ENCODE measurements at regions not wholly inside any gene's neighbourhood (a gene's known extent, or its start where the extent isn't known, plus 50 kb on each side); places are given as distances from the start of the nearest gene placed in this dataset.

DNA sequence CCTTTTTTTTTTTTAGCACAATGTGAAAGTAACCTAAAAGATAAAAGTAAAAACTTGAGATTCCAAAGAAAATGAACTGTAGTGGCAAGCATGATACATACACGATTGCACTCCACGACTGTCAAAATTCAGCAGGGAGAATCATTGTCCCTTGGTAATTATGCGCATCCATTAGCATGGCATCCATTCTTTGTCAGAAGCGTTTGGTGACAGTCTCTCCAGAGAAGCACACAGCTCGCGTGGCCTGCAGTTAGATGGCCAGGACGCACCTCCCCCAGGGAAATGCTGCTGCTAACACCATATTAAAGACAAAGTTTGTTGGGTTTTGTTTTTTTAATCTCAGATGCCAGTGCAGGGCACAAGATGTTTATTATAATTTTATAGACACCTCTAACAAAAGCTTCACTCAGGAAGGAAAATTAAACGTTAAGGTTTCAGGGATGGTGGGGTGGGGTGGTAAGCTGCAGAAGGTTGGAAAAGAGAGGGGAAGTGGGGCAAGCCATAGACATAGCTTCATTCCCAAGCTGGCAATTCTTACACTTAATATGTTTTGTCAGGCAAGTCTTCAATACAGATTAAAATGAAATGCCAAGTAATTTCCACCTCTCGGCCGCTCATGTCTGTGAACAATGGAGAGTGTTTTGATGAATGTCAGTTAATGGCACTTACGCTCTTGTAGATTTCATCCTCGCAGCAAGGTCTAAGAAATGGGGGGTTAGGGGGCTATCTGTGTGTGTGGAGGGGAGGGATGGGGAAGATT, 142.8 kb upstream of the TOPAZ1 start:
- no peak for DNase-seq

DNA sequence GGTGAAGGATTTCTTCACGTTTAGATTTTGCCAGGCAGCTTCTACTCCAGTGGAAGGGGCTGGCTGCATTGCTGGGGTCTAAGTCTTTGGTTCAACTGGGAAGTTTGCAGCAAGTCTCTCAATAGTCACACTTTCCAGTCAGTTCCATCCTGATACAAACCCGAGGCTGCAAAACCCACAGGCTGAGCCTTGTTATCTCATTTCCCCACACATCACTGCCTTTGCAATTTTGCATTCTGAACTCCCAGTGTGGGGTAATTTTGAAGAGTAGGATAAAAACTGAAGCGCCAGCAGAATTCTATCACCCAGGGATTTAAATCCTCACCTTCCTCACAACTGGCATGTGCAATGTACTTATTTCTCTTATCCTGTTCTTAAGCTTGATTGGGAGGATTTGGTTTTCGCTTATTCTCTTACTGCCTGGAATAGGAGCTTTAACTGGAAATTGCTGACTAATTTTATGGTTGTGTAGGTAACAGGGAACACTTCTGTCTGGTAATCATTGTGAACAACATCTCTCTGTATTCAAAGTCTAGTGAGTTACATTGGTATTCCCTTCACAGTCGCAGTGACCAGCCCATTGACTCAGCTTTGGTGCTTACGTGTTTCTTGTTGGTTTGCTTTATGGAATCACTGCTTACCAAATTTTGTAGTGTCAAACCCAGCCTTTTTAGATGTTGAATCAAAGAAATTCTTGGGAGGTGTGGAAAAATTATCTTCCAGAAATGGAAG, 142.0 kb upstream of the TOPAZ1 start:
- DNase-seq, result no peak

DNA sequence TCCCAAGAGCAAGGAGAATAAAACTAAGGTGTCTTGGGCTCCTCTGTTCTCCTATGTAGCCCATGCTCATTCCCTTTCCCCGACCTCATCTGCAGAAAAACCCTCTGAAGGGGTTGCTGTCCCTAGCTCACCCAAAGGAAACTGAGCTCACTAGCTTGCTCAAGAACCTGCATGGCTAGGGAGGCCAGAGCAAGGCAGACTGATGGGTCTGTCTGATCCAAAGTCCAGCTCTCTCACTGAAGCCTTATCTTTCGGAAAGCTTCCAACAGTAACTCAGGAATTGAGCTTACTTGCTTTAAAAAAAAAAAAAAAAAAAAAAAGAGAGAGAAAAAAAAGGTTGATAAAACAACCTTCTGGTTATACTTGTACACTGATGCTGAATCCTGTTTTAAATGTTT, 141.4 kb upstream of the TOPAZ1 start:
- DNase-seq, result no peak

DNA sequence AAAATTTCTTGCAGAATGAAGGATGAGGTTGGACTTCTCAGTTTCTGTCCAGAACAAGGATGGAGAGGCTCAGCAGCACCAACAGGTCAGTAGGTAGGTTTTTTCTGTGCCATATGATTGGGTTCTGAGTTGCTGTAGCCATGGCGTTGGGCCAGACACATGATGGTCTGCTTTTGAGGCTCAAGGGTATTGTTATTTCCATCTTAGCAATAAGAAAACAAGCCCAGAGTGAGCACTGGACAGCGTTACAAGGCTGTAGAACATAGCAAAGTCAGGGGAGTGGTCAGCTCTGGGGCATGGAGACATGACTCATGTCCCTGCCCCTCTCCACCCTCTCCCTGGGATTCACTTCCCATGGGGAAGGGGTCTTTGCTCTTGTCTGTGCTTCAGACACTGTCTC, 137.6 kb upstream of the TOPAZ1 start:
- no peak for DNase-seq

DNA sequence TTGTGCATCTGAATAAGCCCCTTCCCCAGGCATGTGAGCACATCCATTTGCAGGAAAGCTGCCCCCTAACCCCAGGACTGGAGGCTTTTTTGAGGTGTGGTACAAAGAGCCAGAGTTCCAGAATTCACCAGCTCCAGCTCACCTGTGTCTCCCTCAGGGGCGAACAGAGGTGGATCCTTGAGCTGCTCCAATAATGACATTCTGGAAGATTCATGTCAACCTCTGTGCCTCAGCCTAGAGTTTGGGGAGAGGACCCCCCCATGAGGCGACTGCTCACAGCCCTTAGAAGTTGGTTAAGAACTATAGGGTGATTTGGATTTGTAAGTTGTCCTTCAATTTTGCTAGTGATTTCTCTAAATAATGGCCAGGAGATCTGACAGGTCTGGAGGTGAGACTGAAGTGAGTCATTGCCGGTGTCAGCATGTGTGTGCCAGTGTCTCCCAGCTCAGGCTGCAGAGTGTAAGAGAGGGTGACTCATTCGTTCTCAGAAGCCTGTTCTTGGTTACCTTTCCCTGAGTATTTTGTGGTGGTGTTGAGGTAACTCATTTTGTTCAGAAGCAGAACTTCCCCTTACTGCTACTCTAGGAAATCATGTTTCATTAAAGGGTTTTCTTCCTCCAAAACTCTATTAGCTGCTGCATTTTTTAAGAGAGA, 136.9 kb upstream of the TOPAZ1 start:
- no peak for DNase-seq

DNA sequence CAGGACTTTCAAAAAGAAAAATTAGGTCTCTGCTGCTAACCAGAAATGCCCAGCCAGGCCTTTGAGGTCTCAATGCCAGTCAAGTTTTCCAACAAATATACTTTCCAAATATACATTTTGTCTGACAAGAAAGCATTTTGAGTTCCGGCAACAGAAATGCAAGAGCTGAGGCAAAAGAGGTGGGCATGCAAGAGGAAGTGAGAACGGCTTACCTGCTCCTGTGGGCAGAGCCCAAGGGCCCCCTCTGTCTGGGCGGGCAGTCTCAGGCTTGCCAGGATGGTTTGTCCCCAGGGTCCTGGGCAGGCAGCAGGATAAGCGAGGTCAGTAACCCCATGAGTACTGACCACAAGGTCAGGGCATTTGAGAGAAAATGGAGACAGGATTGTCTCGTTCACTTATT, 136.1 kb upstream of the TOPAZ1 start:
- no peak for DNase-seq

DNA sequence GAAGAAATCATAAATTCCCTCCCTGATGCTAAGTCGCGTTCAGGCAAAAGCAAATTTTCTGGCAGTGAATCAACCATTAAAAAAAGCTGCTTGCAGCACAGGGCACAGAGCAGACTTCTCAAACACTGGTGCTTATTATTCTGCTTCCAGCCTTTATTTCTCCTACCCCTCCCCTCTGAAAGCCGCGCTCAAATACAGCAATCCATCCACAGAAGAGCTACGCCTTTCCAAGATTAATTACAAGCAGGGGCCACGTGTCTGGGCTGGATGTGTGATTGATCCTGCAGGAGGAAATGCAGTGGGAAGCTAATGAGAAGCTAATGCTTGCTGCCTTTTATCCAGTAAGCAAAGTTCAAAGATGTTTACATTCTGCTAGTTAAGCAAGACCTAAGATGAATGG, 134.9 kb upstream of the TOPAZ1 start:
- no peak for DNase-seq

DNA sequence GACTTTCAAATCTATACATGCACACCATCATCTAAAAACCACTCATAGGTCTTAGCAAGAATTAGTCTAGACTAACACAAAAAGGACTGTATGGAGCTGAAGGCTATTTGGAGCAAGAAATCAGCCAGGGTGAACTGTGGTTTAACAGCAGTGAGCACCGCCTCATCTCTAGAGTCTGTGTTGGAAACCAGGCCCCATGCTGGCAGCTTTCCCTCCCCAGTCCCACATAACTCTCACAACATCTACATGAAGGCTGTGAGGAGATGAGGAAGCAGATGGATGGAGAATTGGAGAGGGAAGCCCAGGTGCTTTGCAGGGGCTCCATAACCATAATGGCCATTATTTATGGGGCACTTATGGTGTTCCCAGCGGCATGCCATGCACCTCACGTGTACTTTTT, 133.2 kb upstream of the TOPAZ1 start:
- no peak for DNase-seq

DNA sequence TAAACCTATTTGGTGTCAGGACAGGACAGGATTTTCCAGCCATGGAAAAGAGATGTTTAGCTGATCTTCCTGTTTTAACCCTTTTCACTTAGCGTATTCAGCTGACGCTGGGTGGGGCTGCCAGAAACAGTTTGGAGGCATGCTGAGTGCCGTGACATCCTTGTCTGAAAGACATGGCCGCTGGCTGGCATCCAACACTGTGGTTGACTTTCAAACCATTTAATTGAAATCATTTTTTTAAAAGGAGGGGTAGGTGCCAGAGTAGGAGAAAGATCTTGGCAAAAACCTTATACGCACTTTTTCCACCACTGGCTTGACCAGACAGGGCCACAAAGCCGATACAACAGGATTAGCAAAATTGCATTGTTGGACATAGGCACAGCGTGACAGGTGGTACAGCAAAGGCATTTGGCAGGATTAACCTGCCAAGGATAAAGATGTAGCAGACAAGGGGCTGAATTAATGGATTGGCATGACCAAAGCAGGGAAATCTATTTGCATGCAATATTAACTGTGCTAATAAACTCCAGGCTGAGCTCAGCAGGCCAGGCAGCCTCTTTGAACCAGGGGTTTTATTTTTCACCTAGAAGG, 131.8 kb upstream of the TOPAZ1 start:
- no peak for DNase-seq

DNA sequence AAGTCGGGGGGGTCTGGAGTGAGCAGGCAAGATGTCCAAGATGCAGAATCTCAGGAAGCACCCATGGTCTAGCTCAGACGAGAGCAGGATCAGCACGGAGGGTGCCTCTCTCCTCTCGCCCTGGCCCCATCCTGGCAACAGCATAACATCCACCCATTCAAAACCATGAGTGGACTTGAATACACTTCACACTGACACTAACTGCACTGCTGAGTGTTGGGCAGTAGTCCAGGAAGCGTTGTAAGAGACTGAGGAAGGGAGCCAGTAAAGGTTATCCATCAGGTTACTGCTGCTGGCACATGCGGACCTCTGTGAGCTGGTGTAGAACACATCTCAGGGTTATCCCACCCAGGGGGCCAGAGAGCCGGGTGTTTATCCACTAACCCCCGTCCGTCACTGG, 131.0 kb upstream of the TOPAZ1 start:
- DNase-seq, result no peak

DNA sequence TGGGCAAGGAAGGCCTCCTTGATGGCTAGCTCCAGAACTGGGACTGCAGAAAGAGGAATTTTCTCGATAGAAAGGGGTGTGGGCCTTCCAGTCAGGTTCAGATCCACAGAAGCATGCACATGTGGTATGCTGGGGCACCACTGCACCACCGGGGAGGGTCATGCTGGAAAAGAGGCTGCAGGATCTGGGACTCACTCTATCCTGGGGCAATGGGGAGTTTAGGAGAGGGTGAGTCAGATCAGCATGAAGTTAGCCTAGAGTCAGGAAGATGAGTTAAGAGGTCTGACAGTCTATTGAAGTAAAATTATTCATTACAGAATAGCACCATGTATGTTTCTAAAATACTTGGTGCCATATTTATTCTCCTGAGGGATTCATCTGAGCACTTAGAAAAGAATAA, 130.2 kb upstream of the TOPAZ1 start:
- DNase-seq, result no peak

DNA sequence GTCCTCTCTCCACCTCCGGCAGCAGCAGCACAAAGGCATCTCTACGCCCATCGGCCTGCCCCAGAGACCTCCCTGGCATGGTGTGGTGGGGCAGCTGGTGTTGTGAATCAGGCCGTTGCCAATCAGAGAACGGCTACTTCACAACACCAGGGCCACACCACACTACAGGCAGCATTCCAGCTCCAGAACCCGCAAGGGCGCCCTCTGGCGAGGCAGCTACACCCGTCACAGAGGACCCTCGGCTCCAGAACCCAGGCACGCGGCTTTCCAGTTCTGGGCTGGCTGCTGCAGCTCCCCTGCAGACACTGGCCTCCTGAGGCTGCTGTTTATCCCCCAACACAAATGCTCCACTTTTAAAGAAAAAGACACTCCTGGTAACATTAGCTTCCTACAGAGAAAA, 127.5 kb upstream of the TOPAZ1 start:
- DNase-seq, result no peak

DNA sequence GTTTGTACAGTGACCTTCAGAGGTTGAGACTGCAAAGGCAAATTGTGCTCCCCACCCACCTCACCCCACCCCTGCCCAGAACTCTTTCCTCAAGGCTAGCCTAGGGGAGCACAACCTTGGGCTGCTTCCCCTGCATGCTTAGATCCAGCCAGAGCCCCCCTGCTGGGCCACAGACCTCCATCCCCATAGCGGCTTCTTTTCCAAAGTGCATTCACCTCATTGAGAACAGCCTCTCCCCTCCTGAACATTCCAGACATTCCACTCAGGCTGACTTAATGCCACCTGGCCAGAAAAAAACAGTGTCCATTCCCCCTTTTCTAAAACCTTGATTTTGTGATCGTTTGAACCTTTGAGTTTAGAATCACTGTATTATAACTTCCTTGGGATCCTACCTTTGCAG, 124.4 kb upstream of the TOPAZ1 start:
- DNase-seq, result no peak

DNA sequence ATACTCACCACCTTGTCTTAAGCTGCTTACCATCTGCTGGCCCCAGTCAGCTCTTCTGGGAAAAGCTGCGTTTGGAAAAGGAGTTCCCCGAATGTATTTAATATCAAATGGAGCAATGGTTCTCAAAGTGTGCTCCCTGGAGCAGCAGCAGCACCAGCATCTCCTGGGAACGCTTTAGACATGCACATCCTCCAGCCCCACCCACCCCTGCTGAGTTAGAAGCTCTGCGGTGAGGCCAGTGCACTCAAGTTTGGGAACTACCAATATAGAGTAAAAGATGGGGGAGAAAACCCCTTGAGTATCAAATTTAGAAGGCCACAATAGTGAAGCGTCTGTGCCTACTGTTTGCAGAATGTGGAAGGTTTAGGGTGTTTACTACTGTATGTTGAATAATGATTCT, 124.0 kb upstream of the TOPAZ1 start:
- DNase-seq, result no peak

DNA sequence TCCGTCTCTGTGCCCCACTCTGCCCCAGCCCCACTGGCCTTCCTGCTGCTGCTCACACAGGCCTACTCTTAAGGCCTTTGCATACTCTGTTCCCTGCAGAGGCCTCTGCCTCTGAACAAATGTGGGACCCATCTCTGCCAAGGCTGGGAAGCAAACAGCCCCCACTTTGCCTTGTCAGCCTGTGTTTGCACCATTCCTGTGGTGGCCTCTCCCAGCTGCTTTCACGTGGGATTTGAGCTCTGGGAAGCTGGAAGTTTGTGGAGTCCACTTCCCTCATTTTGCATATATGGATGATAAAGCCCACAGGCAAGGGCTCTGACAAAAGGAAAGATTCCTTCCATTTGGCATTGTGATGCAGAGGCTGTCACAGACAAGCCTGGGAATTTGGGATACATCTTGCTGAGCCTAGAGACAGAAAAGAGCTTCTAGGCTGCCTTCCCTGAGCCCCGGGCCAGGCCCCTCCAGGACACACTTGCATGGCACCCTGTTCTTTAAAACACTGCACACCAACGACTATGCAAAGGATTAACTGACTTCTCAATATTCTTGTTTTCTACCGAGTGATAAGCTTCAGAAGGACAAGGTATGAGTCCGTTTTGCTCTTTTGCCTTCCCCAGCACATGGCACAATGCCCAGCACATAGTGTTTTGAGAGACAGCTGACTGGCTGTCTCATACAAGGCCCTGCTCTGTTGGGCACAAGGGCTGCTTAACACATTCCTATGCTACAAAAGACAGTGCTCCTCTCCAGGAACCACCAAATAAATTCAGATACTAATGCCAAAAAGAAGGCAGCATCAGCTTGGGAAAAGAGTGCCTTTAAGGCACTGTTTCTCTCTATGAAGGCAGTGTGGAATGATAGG, 120.7 kb upstream of the TOPAZ1 start:
- no peak for DNase-seq

DNA sequence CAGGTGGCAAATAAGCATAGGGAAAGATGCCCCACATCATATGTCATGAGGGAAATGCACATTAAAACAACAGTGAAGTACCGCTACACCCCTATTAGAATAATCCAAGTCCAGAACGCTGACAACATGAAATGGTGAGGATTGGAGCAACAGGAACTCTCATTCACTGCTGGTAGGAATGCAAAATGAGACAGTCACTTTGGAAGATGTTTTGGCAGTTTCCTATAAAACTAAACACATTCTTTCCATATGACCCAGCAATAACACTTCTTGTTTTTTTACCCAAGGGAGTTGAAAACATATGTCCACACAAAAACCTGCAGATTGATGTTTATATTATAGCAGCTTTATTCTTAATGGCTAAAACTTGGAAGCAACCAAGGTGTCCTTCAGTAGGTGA, 116.4 kb upstream of the TOPAZ1 start:
- no peak for DNase-seq

DNA sequence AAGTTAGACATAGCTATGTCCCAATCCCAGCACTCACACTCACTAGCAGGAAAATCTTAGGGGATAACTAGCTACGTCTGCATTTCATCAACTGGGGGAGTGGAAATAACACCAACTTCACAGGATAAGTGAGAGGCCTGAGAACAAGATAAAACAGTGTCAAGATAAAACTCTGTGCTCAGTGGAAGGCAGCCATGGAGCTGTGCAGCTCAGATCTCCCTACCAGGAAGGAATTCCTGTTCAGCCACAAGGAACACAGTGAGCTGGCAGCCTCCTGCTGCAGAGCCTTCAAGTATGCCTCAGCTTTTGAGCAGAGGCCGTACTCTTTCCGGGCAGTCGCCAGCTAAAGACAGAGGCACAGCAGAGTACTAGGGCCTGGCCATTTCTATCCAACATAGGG, 115.8 kb upstream of the TOPAZ1 start:
- DNase-seq, result no peak

DNA sequence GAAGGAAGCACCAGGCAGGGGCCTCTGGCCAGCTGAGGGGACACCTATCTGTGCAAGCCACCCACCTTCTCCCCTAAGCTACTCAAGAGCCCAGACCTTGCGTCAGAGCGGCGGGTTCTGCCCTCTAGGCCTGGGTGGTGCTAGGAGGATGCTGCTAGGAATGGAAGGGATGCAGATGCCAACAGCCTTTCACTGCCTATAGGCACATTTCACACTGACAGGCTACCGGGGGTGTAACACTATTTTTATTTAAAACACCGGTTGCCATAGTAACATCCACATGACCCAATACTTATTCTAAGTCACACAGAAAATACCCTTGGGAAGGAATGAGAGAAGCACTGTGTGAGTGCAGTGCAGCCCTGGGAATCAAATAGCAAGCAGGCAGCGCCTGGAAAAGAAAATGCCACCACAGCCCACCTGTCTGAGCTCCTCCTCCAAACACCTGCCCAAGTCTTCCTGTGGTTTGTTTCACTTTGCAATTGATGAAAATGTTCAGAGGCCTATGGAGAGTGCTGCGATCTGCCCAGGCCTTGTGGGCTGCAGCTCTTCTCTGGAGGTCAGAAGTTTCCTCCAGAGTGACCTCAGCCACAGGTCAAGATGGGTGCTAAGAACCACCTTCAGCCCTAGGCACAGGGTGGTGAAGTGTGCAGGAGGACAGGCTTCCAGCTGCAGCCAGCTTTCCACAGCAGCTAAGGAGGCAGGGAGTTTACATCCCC, 113.5 kb upstream of the TOPAZ1 start:
- no peak for DNase-seq

DNA sequence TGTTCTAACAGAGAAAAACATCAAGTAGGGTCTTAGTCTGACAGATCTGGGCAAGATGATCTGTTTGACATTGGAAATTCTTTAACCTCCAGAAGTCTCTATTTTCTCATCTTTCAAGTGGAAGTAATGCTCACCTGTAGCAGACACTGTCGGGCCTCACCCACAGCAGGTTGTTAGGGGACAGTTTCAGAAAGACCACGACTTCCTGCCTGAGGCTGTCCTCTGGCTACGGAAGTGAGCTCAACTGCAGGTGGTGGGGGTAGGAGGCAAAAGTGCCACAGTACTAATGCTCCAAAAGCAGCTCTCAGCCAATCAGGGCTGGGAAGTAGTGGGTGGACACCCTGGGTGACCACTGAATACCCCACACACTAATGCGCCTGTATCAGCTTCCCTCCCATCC, 111.4 kb upstream of the TOPAZ1 start:
- no peak for DNase-seq

DNA sequence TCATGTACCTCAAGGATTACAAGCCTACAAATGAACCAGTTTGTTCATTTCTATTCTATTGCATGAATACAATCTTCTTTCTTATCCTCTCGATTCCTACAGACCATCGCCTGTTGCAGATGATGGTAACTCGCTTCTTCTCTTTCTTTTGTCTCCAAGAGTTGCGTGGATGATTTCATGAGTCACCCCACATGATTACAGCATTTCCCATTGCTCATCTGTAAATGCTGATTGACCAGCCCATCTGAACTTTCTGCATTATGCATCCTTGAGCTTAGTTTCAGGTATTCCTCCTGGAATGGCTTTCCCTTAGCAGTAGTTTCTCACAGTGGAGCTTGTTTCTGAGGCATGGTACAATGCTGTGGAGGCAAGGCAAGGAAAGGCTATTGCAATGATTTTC, 109.6 kb upstream of the TOPAZ1 start:
- DNase-seq, result no peak

DNA sequence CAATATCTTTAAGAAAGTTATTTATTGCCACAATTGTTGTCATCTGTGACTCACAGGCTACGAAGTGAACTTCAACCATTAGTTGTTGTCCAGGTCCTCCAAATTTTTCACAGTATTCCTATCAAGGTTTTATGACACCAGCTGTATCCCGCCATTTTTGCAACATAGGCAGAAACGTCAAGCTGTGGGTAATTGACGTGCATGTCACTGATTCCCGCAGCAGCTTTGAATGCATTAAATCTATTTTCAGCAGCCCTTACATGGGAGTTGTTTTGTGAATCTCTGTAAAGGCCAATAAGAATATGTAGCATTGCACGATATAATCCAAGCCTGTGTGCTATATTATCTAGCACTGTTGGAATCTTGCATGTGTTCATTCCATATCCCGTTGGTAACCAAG, 109.1 kb upstream of the TOPAZ1 start:
- DNase-seq, result no peak

DNA sequence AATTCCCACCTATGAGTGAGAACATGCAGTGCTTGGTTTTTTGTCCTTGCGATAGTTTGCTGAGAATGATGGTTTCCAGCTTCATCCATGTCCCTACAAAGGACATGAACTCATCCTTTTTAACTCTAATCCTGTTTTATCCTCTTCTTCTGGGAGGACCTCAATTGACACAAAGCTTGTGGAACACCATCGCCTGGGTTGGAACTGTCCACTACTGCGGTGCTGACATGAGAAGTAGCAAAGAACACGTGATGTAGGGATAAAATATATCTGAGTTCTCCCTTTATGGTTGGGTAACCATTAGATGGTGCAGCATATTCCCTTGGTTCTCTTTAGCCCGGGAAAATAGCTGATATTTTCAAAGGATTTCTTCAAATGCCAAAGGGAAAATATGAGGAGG, 105.3 kb upstream of the TOPAZ1 start:
- DNase-seq, result no peak

Data from activated gamma-delta T cell treated with Interleukin-2 at 50 U/mL for 16 hours (primary cell).